Skeletal muscle tissue (tissue), 3 donors: ENCODE measurements at regions not wholly inside any gene's neighbourhood (a gene's known extent, or its start where the extent isn't known, plus 50 kb on each side); places are given as distances from the start of the nearest gene placed in this dataset.
"Not testable (repeated sequence)": the region's sequence is repeated elsewhere in the genome, so short reads cannot be mapped to it uniquely, and the experiment has no call there.

Experiments
- H3K27ac ChIP-seq: one replicate; pipeline ENCODE4 v1.7.0; 2013; ENCODE audit warnings: mild to moderate bottlenecking, low read depth, low read length, inconsistent platforms
- H3K27me3 ChIP-seq, 3 donors: one replicate each; pipeline ENCODE4 v1.7.0; 2013; ENCODE audit warnings: low read length in 3 of 3; ENCODE audit not compliant: control insufficient read depth in 3 of 3, insufficient read depth in 3 of 3
- H3K36me3 ChIP-seq, 3 donors: one replicate each; pipeline ENCODE4 v1.7.0; 2013; ENCODE audit warnings: low read length in 3 of 3; ENCODE audit not compliant: control insufficient read depth in 3 of 3, insufficient read depth in 3 of 3
- H3K4me1 ChIP-seq, 3 donors: one replicate each; pipeline ENCODE4 v1.7.0; 2013; ENCODE audit warnings: low read length in 3 of 3, mild to moderate bottlenecking in 3 of 3; ENCODE audit not compliant: control insufficient read depth in 3 of 3, insufficient read depth in 3 of 3
- H3K4me3 ChIP-seq, 3 donors: one replicate each; pipeline ENCODE4 v1.7.0; 2013; ENCODE audit warnings: low read length in 3 of 3
- H3K9ac ChIP-seq, 3 donors: one replicate each; pipeline ENCODE4 v1.7.0; 2013; ENCODE audit warnings: low read length in 3 of 3, mild to moderate bottlenecking in 3 of 3, moderate library complexity in 2 of 3, low read depth in 1 of 3
- H3K9me3 ChIP-seq, 3 donors: one replicate each; pipeline ENCODE4 v1.7.0; 2013; ENCODE audit warnings: low read length in 3 of 3; ENCODE audit not compliant: control insufficient read depth in 3 of 3
- donor health status: Osteomylitis.

GRCh38 chrX:65971151-65971550 is 68.7 kb downstream of the VSIG4 start:
- no peaks in the 10 kb centered on the region for H3K9me3 ChIP-seq
- no peak overlapping the region for H3K4me3 ChIP-seq

GRCh38 chrX:65967159-65967558 is 72.7 kb downstream of the VSIG4 start:
- not testable (repeated sequence) for H3K27me3 ChIP-seq, H3K36me3 ChIP-seq, H3K4me3 ChIP-seq, H3K27ac ChIP-seq, H3K9ac ChIP-seq, H3K4me1 ChIP-seq, H3K9me3 ChIP-seq

More at GRCh38 chrX:65971151-65971550, 68.7 kb downstream of the VSIG4 start:
- Histone ChIP-seq H3K36me3 (no peaks in the 10 kb centered on the region), H3K27ac (no peak overlapping the region), H3K4me1 (no peaks in the 10 kb centered on the region), H3K27me3 (peaks cover 0 to 3% (median 0%) of the 10 kb centered on the region in 3 donors), H3K9ac (no peak overlapping the region)

- Histone ChIP-seq H3K4me1 (no peaks in the 10 kb centered on the region), H3K36me3 (no peaks in the 10 kb centered on the region), H3K27me3 (no peaks in the 10 kb centered on the region), H3K9me3 (peaks cover 0 to 5% (median 0%) of the 10 kb centered on the region in 3 donors), H3K4me3 (no peak overlapping the region), H3K27ac (no peak overlapping the region), H3K9ac (no peak overlapping the region)
Measured at GRCh38 chrX:65961714-65962113, 78.2 kb downstream of the VSIG4 start.

GRCh38 chrX:65948103-65948502 is 91.8 kb downstream of the VSIG4 start:
- H3K9ac ChIP-seq: no peak overlapping the region
- peaks cover 0 to 4% (median 0%) of the 10 kb centered on the region in 3 donors for H3K27me3 ChIP-seq
- no peak overlapping the region for H3K4me3 ChIP-seq
- H3K27ac ChIP-seq: no peak overlapping the region
- peaks cover 0 to 6% (median 0%) of the 10 kb centered on the region in 3 donors for H3K9me3 ChIP-seq
- no peaks in the 10 kb centered on the region for H3K4me1 ChIP-seq
- H3K36me3 ChIP-seq: no peaks in the 10 kb centered on the region

GRCh38 chrX:65941775-65942174 is 98.1 kb downstream of the VSIG4 start:
- Histone ChIP-seq H3K9me3 (peaks cover 0 to 6% (median 2%) of the 10 kb centered on the region in 3 donors), H3K9ac (no peak overlapping the region), H3K4me3 (no peak overlapping the region), H3K36me3 (no peaks in the 10 kb centered on the region), H3K4me1 (no peaks in the 10 kb centered on the region), H3K27ac (no peak overlapping the region), H3K27me3 (no peaks in the 10 kb centered on the region)

DNA sequence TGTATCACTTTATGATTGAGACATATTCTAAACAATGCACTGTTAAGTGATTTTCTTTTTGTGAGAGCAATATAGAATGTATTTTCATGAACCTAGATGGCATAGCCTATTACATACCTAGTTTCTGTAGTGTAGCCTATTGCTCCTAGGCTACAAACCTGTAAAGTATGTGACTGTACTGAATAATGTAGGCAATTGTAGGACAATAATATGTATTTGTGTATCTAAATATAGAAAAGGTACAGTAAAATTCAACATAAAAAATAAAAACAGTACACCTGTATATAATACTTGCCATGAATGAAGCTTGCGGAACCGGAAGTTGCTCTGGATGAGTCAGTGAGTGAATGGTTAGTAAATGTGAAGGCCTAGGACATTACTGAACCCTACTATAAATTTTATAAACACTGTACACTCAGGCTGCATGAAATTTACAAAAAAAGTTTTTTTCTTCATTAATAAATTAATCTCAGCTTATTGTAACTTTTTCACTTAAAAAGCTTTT is 106.7 kb downstream of the VSIG4 start:
- Histone ChIP-seq H3K36me3 (no peaks in the 10 kb centered on the region), H3K27ac (no peak overlapping the region), H3K4me3 (no peak overlapping the region), H3K4me1 (no peaks in the 10 kb centered on the region), H3K9me3 (no peaks in the 10 kb centered on the region), H3K27me3 (no peaks in the 10 kb centered on the region), H3K9ac (no peak overlapping the region)

GRCh38 chrX:65932173-65933084 is 107.5 kb downstream of the VSIG4 start:
- Histone ChIP-seq H3K9me3 (no peaks in the 10 kb centered on the region), H3K27me3 (no peaks in the 10 kb centered on the region), H3K27ac (no peak overlapping the region), H3K4me1 (no peaks in the 10 kb centered on the region), H3K4me3 (no peak overlapping the region), H3K36me3 (no peaks in the 10 kb centered on the region), H3K9ac (no peak overlapping the region)

DNA sequence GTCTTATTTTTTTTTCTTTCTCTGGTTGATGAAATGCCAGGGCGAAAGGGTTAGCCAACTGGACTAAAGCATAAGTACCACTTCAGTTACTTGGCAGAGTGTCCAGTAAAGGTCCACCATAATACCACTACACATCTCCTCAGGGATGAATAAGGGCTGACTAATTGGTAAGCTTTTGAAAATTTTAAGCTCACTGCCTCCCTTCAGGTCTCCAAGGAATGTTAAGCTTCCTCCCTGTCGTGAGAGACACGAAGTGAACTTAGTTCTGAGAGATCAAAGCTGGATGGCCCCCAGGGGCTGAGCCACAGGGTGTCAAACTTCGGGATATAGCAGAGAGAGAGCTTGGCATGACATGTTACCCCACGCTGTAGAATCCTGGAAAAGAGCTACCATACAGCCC is 111.4 kb downstream of the VSIG4 start:
- no peaks in the 10 kb centered on the region for H3K36me3 ChIP-seq
- H3K27ac ChIP-seq: no peak overlapping the region
- no peaks in the 10 kb centered on the region for H3K9me3 ChIP-seq
- no peak overlapping the region for H3K9ac ChIP-seq
- no peaks in the 10 kb centered on the region for H3K4me1 ChIP-seq
- H3K4me3 ChIP-seq: no peak overlapping the region
- H3K27me3 ChIP-seq: no peaks in the 10 kb centered on the region

- H3K36me3 ChIP-seq, H3K4me3 ChIP-seq, H3K9ac ChIP-seq, H3K9me3 ChIP-seq, H3K4me1 ChIP-seq, H3K27ac ChIP-seq, H3K27me3 ChIP-seq: not testable (repeated sequence)
Measured at GRCh38 chrX:65927386-65927785, 112.5 kb downstream of the VSIG4 start.
